GM19239 (cell line): ENCODE measurements at regions not wholly inside any gene's neighbourhood (a gene's known extent, or its start where the extent isn't known, plus 50 kb on each side); places are given as distances from the start of the nearest gene placed in this dataset.
A peak's percentile ranks its signal among the peaks of the same experiment; 100 is the strongest.
"Not testable (repeated sequence)": the region's sequence is repeated elsewhere in the genome, so short reads cannot be mapped to it uniquely, and the experiment has no call there.

Experiments used
- DNase-seq: peaks from one replicate; pipeline ENCODE4 v3.0.0; 2011; ENCODE audit warnings: low spot score; ENCODE audit not compliant: insufficient read length
- FAIRE-seq: peaks from 2 replicates; lab custom pipeline; 2011; peaks lifted over from hg19 to GRCh38; lab: Jason Lieb, UNC

DNA sequence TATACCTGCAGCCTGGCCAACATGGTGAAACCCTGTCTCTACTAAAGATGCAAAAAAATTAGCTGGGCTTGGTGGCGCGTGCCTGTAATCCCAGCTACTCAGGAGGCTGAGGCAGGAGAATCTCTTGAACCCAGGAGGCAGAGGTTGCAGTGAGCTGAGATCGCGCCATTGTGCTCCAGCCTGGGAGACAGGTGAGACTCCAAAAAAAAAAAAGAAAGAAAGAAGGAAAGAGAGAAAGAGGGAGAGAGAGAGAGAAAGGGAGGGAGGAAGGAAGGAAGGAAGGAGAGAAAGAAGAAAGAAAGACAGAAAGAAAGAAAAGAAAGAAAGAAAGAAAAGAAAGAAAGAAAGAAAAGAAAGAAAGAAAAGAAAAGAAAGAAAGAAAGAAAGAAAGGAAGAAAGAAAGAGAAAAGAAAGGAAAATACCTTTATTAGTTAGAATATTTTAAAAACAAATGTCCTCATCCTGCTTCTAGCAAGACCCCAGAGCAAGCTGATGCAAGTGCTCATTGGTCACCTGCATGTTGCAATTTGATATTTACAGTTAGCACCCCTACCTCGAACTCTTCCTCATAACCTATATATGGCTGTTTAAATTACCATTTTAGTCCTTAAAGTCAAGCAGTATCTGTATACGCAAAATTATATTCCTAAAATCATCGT lies 57.0 kb upstream of the TNFAIP3 start:
- not testable (repeated sequence) for FAIRE-seq

DNA sequence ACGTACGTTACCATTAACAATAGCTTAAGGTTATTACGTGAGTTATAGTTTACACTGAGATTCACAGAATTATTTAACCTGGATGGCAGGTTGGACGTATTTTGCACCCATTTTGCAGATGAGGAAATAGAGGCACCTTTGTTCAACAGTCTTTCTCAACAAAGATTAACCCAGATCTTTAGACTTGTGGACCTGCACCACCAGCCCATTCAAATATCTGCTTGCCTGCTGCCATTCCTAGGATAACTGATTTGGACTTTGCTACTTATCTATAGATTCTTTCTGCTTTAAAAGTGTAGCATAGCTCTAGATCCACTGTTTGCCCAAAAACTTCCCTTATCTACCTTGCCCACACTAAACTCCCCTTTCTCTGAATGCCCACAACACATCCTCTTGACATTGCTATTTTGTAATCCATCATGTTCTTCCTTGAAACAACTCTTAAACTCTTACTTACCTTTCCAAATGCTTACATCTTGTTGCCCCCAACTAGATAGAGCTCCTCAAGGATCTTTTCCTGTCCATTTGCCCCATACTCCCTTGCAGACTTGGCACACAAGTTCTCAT lies 56.4 kb upstream of the TNFAIP3 start:
- DNase-seq (no peak), FAIRE-seq (peak; percentile 75)

More for the DNA sequence above, 57.0 kb upstream of the TNFAIP3 start:
- DNase-seq, result not testable (repeated sequence)

DNA sequence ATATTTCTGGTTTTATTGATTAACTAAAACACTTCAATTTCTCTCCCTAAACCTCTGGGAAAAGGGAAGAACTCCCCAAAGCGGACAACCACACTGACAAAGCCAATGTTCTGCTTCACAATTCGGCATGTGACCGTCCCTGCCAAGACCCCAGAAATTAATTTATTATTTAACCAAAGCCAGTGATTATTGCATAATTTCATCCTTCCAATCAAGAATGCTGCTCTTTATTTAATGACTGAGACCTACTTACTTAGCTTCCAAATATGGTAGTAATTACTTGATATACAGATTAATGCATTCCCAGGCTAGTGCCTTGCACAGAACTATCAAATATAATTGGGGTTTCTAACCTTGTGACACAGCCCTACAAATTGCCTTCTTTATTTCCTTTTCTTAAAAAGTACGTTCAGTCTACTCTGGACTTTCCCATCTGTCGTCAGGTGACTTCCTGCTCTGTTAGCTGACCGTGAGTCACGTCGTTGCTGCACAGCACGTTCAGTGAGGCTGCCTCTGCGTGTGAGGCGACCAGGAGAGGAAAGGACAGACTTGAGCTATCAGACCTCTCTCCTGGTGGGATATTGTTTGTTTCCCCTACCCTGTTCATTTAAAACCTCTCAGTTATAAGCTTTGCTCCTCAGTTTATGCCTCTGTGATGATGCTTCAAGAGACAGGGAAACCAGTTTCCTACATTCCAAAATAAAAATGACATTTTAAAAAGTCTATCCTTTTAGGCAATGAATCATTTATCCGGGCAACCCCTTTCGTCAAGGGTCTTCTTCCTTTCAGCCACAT lies 55.7 kb upstream of the TNFAIP3 start:
- FAIRE-seq (peak; percentile 98), DNase-seq (peak; percentile 58)

DNA sequence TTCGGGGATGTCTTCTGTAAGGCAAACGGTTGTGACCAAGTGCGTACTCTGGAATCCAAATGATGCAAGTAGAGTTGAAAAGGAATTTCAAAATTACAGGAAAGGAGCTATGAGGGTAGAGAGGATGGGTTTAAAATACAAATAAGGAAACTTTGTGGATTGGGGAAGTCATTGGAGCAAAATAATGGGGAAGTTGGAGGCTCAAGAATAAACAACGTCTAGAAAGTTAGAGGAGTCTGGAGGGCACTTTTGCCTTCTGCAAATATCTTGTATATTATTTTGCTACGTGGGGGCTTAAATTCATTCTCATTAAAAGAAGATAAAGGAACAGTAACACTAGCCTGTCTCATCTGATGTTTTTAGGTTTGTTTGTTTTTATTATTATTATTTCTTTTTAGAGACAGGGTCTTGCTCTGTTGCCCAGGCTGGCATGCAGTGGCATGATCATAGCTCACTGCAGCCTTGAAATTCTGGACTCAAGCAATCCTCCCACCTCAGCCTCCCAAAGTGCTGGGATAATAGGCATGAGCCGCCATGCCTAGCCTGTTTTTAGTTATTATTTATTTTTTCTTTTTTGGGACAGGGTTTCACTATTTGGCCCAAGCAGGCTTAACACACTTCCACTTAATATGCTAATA lies 55.0 kb upstream of the TNFAIP3 start:
- no peak for DNase-seq
- FAIRE-seq, result no peak

DNA sequence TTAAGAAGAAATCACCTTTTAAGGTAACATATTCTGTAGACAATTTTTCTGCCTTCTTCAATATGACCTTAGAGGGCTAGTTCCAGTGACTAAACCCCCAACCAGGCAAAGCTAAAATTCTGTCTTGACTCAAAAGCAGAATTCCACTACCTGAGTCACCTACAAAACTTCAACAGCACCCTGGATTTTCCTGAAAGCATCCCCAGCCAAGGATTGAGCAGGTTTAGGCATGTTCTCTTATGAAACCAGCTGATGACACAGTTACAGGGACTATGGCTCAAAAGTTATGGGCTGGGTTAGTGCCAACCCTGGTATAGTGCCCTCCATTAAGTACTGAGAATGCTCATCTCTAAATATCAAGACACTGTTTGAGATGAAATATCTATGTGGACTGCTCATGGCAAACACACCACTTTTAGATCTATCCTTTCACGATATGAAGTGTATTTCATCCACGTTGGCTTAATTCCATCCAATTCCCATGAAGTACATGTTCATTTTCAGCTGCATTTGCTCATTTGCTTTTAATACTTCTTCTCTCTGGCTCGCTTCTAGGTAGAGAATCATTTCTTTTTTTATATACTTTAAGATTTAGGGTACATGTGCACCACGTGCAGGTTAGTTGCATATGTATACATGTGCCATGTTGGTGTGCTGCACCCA lies 53.6 kb upstream of the TNFAIP3 start:
- no peak for DNase-seq
- FAIRE-seq, result peak; percentile 73

DNA sequence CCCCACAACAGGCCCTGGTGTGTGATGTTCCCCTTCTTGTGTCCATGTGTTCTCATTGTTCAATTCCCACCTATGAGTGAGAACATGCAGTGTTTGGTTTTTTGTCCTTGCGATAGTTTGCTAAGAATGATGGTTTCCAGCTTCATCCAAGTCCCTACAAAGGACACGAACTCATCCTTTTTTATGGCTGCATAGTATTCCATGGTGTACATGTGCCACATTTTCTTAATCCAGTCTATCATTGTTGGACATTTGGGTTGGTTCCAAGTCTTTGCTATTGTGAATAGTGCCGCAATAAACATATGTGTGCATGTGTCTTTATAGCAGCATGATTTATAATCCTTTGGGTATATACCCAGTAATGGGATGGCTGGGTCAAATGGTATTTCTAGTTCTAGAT lies 53.0 kb upstream of the TNFAIP3 start:
- not testable (repeated sequence) for FAIRE-seq

DNA sequence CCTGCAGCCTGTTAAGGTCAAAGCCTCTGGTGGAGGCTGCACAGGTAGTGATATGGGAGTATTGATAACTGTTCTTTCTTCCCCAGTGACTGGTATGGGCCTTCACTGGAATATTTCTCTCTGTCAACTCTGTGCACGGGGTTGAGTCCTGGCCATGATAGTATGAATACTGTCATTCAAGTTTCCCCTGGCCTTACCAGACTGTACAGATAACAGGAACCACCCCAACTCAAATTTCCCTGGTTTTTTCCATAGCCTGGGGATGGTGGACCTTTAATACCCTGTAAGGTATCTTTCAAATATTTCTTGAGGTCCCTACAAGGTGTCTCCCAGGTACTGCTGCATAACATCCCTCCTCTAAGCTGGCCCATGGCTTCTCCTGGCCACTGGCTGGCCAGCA lies 51.4 kb upstream of the TNFAIP3 start:
- no peak for FAIRE-seq
- no peak for DNase-seq

More for the DNA sequence above, 53.0 kb upstream of the TNFAIP3 start:
- not testable (repeated sequence) for DNase-seq

DNA sequence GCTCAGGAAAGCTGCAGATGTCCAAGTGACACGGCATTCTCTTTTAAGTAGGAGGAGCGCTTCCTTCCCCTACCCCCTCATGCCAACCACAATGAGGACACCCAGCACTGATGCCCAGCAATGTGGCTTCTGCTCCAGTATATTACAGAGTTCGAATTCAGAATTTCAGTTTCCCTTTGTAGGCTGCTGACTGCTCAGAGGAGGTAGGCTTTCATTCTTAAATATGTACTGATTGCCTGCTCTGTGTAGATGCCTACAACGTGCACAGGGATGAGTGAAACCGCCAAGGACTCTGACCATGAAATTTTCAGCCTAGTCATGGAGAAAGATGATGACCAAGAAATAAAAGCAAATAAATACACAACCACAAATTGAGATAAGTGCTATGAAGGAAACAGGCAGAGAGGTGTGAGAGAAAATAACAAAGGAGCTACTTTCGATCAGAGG lies 50.9 kb upstream of the TNFAIP3 start:
- DNase-seq (no peak), FAIRE-seq (peak; percentile 92)

DNA sequence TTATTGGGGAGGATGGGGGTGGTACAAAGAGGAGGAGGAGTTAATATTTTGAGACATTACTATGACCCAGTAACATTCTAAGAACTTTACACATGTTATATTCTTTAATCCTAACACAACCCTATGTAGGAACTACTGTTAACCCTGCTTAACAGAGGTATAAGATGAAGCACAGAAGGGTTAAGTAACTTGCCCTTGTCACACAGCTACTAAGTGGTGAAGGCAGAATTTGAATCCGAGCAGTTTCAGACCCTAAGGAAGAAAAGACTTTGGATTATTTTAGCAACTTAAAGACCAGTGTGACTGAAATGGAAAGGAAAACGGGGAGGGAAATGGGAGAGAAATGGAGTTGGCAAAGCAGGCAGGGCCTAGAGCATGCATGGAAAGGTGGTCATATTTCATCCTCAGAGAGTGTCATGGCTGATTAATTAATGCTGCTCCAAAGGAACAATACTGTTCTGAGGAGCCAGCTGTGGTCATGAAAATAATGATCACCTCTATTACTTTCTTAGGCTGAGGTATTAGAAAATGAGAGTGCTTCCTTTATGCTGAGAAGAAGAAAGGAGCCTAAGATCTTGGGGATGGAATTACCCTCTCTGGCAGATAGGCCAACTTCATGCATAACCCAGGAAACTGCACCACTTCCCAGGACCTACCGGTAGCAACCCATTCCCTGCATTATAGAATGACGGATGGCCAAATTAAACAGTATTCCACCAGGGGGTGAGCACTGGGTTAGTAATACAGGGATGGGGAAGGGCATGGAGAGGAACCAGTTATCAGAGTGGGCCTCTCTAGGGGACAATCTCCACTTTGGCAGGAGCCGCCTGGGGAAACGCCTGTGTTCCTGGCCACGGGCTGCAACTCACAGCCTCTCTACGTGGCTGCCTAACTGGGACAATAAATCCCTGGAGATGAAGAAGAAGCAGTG lies 50.1 kb upstream of the TNFAIP3 start:
- peak; percentile 67 for FAIRE-seq

More for the DNA sequence above, 50.1 kb upstream of the TNFAIP3 start:
- DNase-seq, result no peak
